Suppressor macrophage (primary cell): ENCODE measurements at regions not wholly inside any gene's neighbourhood (a gene's known extent, or its start where the extent isn't known, plus 50 kb on each side); places are given as distances from the start of the nearest gene placed in this dataset.
"Not testable (repeated sequence)": the region's sequence is repeated elsewhere in the genome, so short reads cannot be mapped to it uniquely, and the experiment has no call there.

Experiments used
- DNase-seq, 4 experiments: peaks; one replicate each; pipeline ENCODE4 v3.0.0-alpha.2; 2020 to 2022

GRCh38 chr14:58954052-58954451 is 234.4 kb upstream of the DAAM1 start:
- DNase-seq: no peak

- DNase-seq: no peak
Observed at GRCh38 chr14:58954901-58955861, 233.3 kb upstream of the DAAM1 start.

- DNase-seq: no peak
Observed at GRCh38 chr14:58961045-58961731, 227.3 kb upstream of the DAAM1 start.

- no peak for DNase-seq
Observed at GRCh38 chr14:58963873-58964597, 224.4 kb upstream of the DAAM1 start.

- DNase-seq: no peak
Observed at GRCh38 chr14:58964598-58964928, 223.9 kb upstream of the DAAM1 start.

- DNase-seq: no peak
Observed at GRCh38 chr14:58965601-58966000, 222.9 kb upstream of the DAAM1 start.

- no peak for DNase-seq
Observed at GRCh38 chr14:58966997-58967396, 221.5 kb upstream of the DAAM1 start.

- no peak for DNase-seq
Observed at GRCh38 chr14:58969951-58970751, 218.3 kb upstream of the DAAM1 start.

- peak in 1 of 4 experiments; percentile 12 for DNase-seq
Observed at GRCh38 chr14:58972233-58973017, 216.0 kb upstream of the DAAM1 start.

- DNase-seq: peak; percentile 1 to 38 (median 22)
Observed at GRCh38 chr14:58977366-58977765, 211.1 kb upstream of the DAAM1 start.

- no peak for DNase-seq
Observed at GRCh38 chr14:58978343-58978742, 210.1 kb upstream of the DAAM1 start.

- DNase-seq: no peak
Observed at GRCh38 chr14:58979325-58979724, 209.1 kb upstream of the DAAM1 start.

- no peak for DNase-seq
Observed at GRCh38 chr14:58981840-58982239, 206.6 kb upstream of the DAAM1 start.

GRCh38 chr14:58985786-58986185 is 202.7 kb upstream of the DAAM1 start:
- DNase-seq: no peak

GRCh38 chr14:58987591-58987990 is 200.9 kb upstream of the DAAM1 start:
- DNase-seq: no peak

- no peak for DNase-seq
Observed at GRCh38 chr14:58992935-58993334, 195.5 kb upstream of the DAAM1 start.

- no peak for DNase-seq
Observed at GRCh38 chr14:58994130-58994529, 194.3 kb upstream of the DAAM1 start.

GRCh38 chr14:59004012-59004411 is 184.5 kb upstream of the DAAM1 start:
- DNase-seq: no peak

GRCh38 chr14:59006179-59006578 is 182.3 kb upstream of the DAAM1 start:
- DNase-seq: not testable (repeated sequence)

GRCh38 chr14:59009967-59010366 is 178.5 kb upstream of the DAAM1 start:
- no peak for DNase-seq

GRCh38 chr14:59013672-59014298 is 174.7 kb upstream of the DAAM1 start:
- DNase-seq: no peak
